Sigmoid colon (tissue), 3 donors: ENCODE measurements at regions not wholly inside any gene's neighbourhood (a gene's known extent, or its start where the extent isn't known, plus 50 kb on each side); places are given as distances from the start of the nearest gene placed in this dataset.

Experiments
- POLR2A ChIP-seq, 2 donors: fragments of 450-650 bp; IDR thresholded peaks; one replicate each; pipeline ENCODE4 v1.6.1; 2016; ENCODE audit warnings: antibody characterized with exemption in 2 of 2, mild to moderate bottlenecking in 2 of 2, moderate library complexity in 2 of 2
- TF ChIP-seq, protein P1 (sequence below), 4 experiments: fragments of 450-650 bp in 3 of 4; fragments of 200-600 bp in 1 of 4; IDR thresholded peaks; one replicate each; pipeline ENCODE4 v1.5.1; 2016 to 2019; ENCODE audit warnings: antibody characterized with exemption in 4 of 4, mild to moderate bottlenecking in 3 of 4, moderate library complexity in 2 of 4

DNA sequence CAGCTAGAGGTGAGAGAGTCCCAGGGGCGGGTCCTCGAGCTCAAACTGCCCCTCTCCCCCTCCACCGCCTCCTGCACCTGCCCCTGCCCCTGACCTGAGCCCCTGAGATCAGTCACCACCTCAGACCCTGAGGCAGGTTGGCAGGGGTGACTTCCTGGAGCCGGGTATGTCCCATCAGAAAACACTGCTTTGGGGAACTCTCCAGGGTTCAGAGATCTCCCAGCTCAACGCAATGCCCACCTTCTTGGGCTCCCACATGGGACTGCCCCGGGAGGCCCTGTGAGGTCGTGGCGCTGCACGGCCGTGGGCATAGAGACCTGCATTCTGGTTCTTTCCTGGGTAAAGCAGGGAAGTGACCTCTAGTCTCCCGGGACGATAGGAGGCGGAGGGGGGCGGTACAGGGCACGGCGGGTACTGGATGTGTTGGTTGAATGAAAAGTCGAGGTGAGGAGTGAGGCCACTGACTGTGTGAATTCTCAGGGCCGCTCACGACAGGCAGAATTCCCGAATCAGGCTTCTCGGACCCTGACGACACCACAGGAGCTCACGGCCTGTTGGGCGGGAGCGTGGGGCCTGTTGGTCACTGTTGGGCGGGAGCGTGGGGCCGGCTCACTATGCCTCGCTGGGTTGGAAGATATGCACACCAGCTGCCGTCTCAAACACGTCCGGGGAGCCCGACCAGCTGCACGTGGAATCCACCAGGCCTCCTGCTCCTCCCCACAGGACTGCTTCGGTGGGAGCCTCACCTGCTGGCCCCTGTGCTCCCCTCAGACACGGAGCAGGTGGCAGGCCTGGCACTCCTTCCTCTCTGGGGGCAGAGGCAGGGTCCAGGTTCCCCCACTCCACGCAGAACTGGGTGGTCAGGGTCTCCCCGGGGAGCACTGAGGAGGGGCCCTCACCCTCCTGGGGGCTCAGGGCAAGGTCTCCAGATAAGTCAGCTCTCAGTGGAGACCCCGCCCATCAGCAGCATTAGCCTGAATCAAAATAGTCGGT lies 178.0 kb upstream of the PPP1R26 start:
- TF ChIP-seq, protein P1, sequence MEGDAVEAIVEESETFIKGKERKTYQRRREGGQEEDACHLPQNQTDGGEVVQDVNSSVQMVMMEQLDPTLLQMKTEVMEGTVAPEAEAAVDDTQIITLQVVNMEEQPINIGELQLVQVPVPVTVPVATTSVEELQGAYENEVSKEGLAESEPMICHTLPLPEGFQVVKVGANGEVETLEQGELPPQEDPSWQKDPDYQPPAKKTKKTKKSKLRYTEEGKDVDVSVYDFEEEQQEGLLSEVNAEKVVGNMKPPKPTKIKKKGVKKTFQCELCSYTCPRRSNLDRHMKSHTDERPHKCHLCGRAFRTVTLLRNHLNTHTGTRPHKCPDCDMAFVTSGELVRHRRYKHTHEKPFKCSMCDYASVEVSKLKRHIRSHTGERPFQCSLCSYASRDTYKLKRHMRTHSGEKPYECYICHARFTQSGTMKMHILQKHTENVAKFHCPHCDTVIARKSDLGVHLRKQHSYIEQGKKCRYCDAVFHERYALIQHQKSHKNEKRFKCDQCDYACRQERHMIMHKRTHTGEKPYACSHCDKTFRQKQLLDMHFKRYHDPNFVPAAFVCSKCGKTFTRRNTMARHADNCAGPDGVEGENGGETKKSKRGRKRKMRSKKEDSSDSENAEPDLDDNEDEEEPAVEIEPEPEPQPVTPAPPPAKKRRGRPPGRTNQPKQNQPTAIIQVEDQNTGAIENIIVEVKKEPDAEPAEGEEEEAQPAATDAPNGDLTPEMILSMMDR (IDR thresholded peaks at IDR 0.05): no peak
- TF ChIP-seq POLR2A (IDR thresholded peaks at IDR 0.05): no peak
